Parathyroid adenoma (tissue), 2 donors: ENCODE measurements at regions not wholly inside any gene's neighbourhood (a gene's known extent, or its start where the extent isn't known, plus 50 kb on each side); places are given as distances from the start of the nearest gene placed in this dataset.

Source experiments
- H2AFZ ChIP-seq: fragments of 300-600 bp; sonication (generic); one replicate; pipeline ENCODE4 v1.7.0; 2017; ENCODE audit warnings: antibody characterized with exemption, mild to moderate bottlenecking
- H3K27ac ChIP-seq: fragments of 300-600 bp; sonication (generic); one replicate; pipeline ENCODE4 v1.7.0; 2017
- H3K27me3 ChIP-seq: fragments of 300-600 bp; sonication (generic); one replicate; pipeline ENCODE4 v1.7.0; 2017; ENCODE audit warnings: low read length; ENCODE audit not compliant: control insufficient read depth, insufficient read depth
- H3K36me3 ChIP-seq: fragments of 300-600 bp; sonication (generic); one replicate; pipeline ENCODE4 v1.7.0; 2017; ENCODE audit warnings: low read length; ENCODE audit not compliant: control insufficient read depth, insufficient read depth
- H3K4me1 ChIP-seq: fragments of 300-600 bp; sonication (generic); one replicate; pipeline ENCODE4 v1.7.0; 2017; ENCODE audit warnings: control low read depth
- H3K4me2 ChIP-seq: fragments of 300-600 bp; sonication (generic); one replicate; pipeline ENCODE4 v1.7.0; 2017; ENCODE audit warnings: low read length
- H3K4me3 ChIP-seq: fragments of 300-600 bp; sonication (generic); one replicate; pipeline ENCODE4 v1.7.0; 2017; ENCODE audit warnings: low read depth, low read length
- H3K79me2 ChIP-seq: fragments of 300-600 bp; sonication (generic); one replicate; pipeline ENCODE4 v1.7.0; 2017; ENCODE audit warnings: control low read depth
- H3K9ac ChIP-seq: fragments of 300-600 bp; sonication (generic); one replicate; pipeline ENCODE4 v1.7.0; 2017; ENCODE audit warnings: mild to moderate bottlenecking
- H3K9me3 ChIP-seq: fragments of 300-600 bp; sonication (generic); one replicate; pipeline ENCODE4 v1.7.0; 2017; ENCODE audit warnings: low read length; ENCODE audit not compliant: control insufficient read depth
- CTCF ChIP-seq: fragments of 300-600 bp; sonication (generic); IDR thresholded peaks from one replicate; pipeline ENCODE4 v1.7.0; 2017; ENCODE audit warnings: antibody characterized with exemption, mild to moderate bottlenecking
- donor health status: primary hyperparathyroidism.

GRCh38 chr2:67982956-67983355 lies 79.8 kb downstream of the C1D start:
- Histone ChIP-seq H3K27ac (no peak overlapping the region), H3K9me3 (no peaks in the 10 kb centered on the region), H3K4me2 (no peak overlapping the region), H3K9ac (no peak overlapping the region), H3K79me2 (no peaks in the 10 kb centered on the region), H3K27me3 (no peaks in the 10 kb centered on the region), H3K4me3 (no peak overlapping the region), H3K36me3 (no peaks in the 10 kb centered on the region), H3K4me1 (no peaks in the 10 kb centered on the region), H2AFZ (no peak overlapping the region)
- TF ChIP-seq CTCF, result no peak

- Histone ChIP-seq H3K79me2 (no peaks in the 10 kb centered on the region), H3K27ac (no peak overlapping the region), H3K36me3 (no peaks in the 10 kb centered on the region), H3K9ac (no peak overlapping the region), H3K4me3 (no peak overlapping the region), H3K4me1 (no peaks in the 10 kb centered on the region), H2AFZ (no peak overlapping the region), H3K9me3 (no peaks in the 10 kb centered on the region), H3K27me3 (no peaks in the 10 kb centered on the region), H3K4me2 (no peak overlapping the region)
- no peak for TF ChIP-seq CTCF
Observed at GRCh38 chr2:67984600-67984999, 78.2 kb downstream of the C1D start.

GRCh38 chr2:67985586-67985985 lies 77.2 kb downstream of the C1D start:
- no peaks in the 10 kb centered on the region for H3K9me3 ChIP-seq
- H3K79me2 ChIP-seq, result no peaks in the 10 kb centered on the region
- no peaks in the 10 kb centered on the region for H3K4me1 ChIP-seq
- no peak overlapping the region for H3K4me3 ChIP-seq
- no peak overlapping the region for H3K9ac ChIP-seq
- no peak overlapping the region for H3K27ac ChIP-seq
- TF ChIP-seq CTCF, result no peak
- no peak overlapping the region for H2AFZ ChIP-seq
- no peaks in the 10 kb centered on the region for H3K36me3 ChIP-seq
- H3K4me2 ChIP-seq, result no peak overlapping the region
- H3K27me3 ChIP-seq, result no peaks in the 10 kb centered on the region

GRCh38 chr2:67986258-67986657 lies 76.5 kb downstream of the C1D start:
- Histone ChIP-seq H3K27me3 (no peaks in the 10 kb centered on the region), H3K36me3 (no peaks in the 10 kb centered on the region), H3K9ac (no peak overlapping the region), H2AFZ (no peak overlapping the region), H3K27ac (no peak overlapping the region), H3K4me2 (no peak overlapping the region), H3K4me1 (no peaks in the 10 kb centered on the region), H3K79me2 (no peaks in the 10 kb centered on the region), H3K9me3 (no peaks in the 10 kb centered on the region), H3K4me3 (no peak overlapping the region)
- TF ChIP-seq CTCF, result no peak
